Ectodermal cell (in vitro differentiated cells): ENCODE measurements at regions not wholly inside any gene's neighbourhood (a gene's known extent, or its start where the extent isn't known, plus 50 kb on each side); places are given as distances from the start of the nearest gene placed in this dataset.
"Not testable (repeated sequence)": the region's sequence is repeated elsewhere in the genome, so short reads cannot be mapped to it uniquely, and the experiment has no call there.

Experiments used
- H3K27ac ChIP-seq: 2 replicates; pipeline ENCODE4 v1.7.0; 2013; ENCODE audit warnings: mild to moderate bottlenecking, low read depth, low read length; ENCODE audit not compliant: insufficient read depth, poor library complexity, severe bottlenecking
- H3K27me3 ChIP-seq: 2 replicates; pipeline ENCODE4 v1.7.0; 2013; ENCODE audit warnings: mild to moderate bottlenecking, low read length; ENCODE audit not compliant: insufficient read depth, control insufficient read depth, poor library complexity, severe bottlenecking
- H3K36me3 ChIP-seq: one replicate; pipeline ENCODE4 v1.7.0; 2013; ENCODE audit warnings: low read length; ENCODE audit not compliant: control insufficient read depth, insufficient read depth
- H3K4me1 ChIP-seq: one replicate; pipeline ENCODE4 v1.7.0; 2013; ENCODE audit warnings: low read length; ENCODE audit not compliant: control insufficient read depth, insufficient read depth
- H3K4me3 ChIP-seq: 2 replicates; pipeline ENCODE4 v1.7.0; 2013; ENCODE audit warnings: low read depth, low read length, control low read depth; ENCODE audit not compliant: insufficient read depth
- H3K9me3 ChIP-seq: 2 replicates; pipeline ENCODE4 v1.7.0; 2013; ENCODE audit warnings: mild to moderate bottlenecking, low read length, moderate library complexity; ENCODE audit not compliant: control insufficient read depth
- WGBS, 2 experiments: methylation state at CpG; one replicate each; pipeline ENCODE4 v1.1.7; 2013; ENCODE audit warnings: missing lambda C conversion rate in 2 of 2; 5-methylcytosine and 5-hydroxymethylcytosine counted together

DNA sequence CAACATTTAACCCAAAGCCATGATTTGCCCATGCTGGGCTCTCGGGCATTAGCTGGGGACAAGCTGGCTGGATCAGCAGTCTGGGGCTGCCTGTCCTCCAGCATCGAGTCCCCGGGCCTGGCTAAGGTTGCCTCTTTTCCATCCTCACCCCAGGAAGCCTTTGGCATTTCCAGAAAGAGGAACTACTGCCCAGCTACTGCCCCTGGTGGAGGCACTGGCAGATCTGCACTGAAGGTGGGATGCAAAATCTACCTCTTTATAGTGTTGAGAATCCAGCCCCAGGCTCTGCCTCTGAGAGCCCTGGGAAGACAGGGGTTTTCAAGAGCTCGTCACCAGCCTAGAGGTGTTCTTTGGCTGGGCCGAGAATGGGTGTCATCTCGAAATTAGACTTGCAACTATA, 635.9 kb downstream of the MATN1 start:
- Histone ChIP-seq H3K4me3 (no peak overlapping the region), H3K27me3 (no peaks in the 10 kb centered on the region), H3K9me3 (peaks cover 2% of the 10 kb centered on the region), H3K27ac (no peak overlapping the region), H3K4me1 (no peaks in the 10 kb centered on the region), H3K36me3 (peaks cover 3% of the 10 kb centered on the region)
- 69 to 72% methylated on average over 6 of the region's 6 CpGs for WGBS, 2 experiments

DNA sequence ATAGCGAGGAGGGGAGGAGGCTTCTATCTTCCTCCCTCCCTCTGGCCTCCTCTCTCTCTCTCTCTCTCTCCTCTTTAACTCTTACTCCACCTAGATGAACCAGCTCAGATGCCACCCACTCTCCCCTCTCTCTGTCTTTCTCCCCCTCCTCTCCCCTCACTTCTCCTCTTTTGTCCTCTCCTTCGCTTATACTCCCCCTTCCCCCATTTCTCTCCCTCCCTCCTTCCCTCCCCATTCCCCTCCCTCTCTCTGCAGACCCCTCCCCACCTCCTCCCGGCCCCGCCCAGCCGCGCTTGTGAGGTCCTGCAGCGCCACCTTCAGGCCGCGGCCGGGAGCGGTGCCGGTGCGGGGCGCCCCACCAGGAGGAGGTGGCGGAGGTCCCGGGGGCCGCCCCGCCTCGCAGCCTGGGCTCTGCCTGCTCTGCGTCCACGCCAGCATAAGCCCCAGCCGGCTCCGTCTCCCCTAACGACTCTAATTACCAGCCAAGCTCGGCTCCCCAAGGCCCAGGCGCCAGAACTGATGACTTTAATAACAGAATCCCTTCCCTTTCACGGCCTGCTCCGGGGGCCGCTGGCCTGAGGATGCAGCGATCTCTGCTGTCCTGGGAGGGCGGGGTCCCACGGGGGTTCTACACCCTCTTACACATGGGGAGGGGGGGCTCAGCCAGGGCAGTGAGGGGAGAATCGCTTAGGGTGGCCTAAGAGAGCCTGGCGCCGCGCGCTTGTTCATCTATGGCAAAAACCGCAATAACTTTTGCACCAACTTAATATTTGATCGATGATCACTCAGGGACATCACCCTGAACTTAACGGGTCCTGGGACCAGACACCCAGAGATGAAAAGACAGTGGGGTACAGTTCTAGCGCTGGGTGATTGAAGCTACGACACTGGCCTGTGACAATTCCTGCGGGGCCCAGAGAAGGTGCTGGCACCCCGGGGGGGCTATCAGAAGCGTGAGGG, 637.3 kb downstream of the MATN1 start:
- 31 to 33% methylated on average over 45 of the region's 45 CpGs for WGBS, 2 experiments
- no peak overlapping the region for H3K27ac ChIP-seq
- no peaks in the 10 kb centered on the region for H3K9me3 ChIP-seq
- H3K36me3 ChIP-seq, result no peaks in the 10 kb centered on the region
- no peaks in the 10 kb centered on the region for H3K27me3 ChIP-seq
- H3K4me1 ChIP-seq, result peaks cover 2% of the 10 kb centered on the region
- peak overlapping the region; percentile 1 for H3K4me3 ChIP-seq

- H3K27ac ChIP-seq, result no peak overlapping the region
- H3K4me3 ChIP-seq, result no peak overlapping the region
- H3K4me1 ChIP-seq, result peaks cover 2% of the 10 kb centered on the region
- 91% methylated on average over 12 of the region's 12 CpGs for WGBS, 2 experiments
- no peaks in the 10 kb centered on the region for H3K9me3 ChIP-seq
- H3K27me3 ChIP-seq, result no peaks in the 10 kb centered on the region
- H3K36me3 ChIP-seq, result no peaks in the 10 kb centered on the region
These were observed 638.3 kb downstream of the MATN1 start for GRCh38 chr1:30084909-30085571.

- Histone ChIP-seq H3K9me3 (no peaks in the 10 kb centered on the region), H3K36me3 (no peaks in the 10 kb centered on the region), H3K27ac (no peak overlapping the region), H3K27me3 (no peaks in the 10 kb centered on the region), H3K4me1 (peaks cover 2% of the 10 kb centered on the region), H3K4me3 (no peak overlapping the region)
- 89 to 92% methylated on average over 11 of the region's 11 CpGs for WGBS, 2 experiments
These were observed 639.5 kb downstream of the MATN1 start for GRCh38 chr1:30083800-30084464.

DNA sequence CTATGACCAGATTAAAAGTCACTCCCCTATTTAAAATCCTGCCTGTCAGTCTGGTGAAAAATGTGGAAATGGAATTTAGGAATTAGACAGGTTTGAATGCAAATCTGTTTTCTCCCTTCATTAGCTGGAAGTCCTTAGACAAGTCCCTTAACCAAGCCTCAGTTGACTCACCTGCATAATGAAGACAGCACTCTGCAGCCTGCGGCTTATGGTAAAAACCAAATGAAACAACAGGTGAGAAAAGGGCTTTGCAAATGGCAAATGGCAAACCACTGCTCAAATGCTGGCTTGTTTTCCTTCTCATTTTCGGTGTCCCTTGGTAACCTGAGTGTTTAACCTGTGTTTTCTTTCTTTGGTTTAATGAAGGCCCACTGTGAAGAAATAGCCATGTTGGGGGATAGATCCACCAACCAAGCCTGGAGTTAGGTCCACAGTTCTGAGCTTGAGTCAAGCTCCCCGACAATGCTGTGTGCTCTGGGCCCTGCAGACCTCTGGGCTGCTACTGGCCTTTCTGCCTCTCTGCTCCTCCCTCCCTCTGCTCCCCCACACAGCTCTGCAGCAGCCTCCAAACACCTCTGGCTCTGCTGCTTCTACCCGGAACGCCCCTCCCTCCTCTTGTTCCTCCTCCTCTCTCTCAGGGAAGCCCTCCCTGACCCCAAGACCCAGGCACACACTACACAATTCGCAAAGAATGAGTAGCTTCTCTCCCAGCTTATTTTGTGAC, 641.8 kb downstream of the MATN1 start:
- H3K9me3 ChIP-seq, result no peaks in the 10 kb centered on the region
- no peaks in the 10 kb centered on the region for H3K36me3 ChIP-seq
- no peak overlapping the region for H3K27ac ChIP-seq
- H3K4me3 ChIP-seq, result no peak overlapping the region
- H3K4me1 ChIP-seq, result peaks cover 2% of the 10 kb centered on the region
- 56 to 62% methylated on average over 6 of the region's 6 CpGs for WGBS, 2 experiments
- H3K27me3 ChIP-seq, result no peaks in the 10 kb centered on the region

GRCh38 chr1:30075916-30076315, 647.5 kb downstream of the MATN1 start:
- H3K9me3 ChIP-seq, H3K27ac ChIP-seq, H3K4me3 ChIP-seq, H3K4me1 ChIP-seq, H3K36me3 ChIP-seq, H3K27me3 ChIP-seq: not testable (repeated sequence)

DNA sequence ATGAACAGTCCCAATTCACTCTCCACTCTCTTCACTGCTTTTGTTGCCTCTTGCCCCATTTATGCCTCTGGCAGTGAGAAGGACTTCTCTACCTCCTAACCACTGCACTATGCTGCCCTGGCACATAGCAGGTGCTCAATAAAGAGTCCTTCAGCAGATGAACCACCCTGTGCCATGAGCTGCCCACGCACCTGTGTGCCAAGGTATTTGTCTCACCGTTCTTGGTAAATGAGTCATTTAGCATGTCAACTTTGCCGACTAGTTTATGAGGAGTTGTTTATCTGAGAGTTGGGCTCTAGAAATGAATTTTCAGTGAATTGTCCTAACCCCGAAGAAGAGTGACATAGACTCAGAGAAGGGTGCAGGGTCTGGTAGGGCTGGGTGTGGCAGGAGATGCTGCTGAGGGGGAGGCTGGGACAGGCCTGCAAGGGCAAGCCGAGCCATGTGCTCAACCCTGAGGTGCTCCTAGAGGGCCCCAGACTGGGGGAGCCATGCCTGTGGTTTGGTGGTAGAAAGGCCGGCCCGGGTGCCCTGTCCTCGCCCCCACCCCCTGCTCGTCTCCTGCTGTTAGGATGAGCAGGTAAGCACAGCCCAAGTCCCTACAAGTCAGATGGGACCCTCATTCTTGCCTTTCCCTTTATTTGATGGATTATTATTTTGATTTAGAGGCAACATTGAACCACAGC, 654.5 kb downstream of the MATN1 start:
- H3K27ac ChIP-seq, result no peak overlapping the region
- no peaks in the 10 kb centered on the region for H3K4me1 ChIP-seq
- no peaks in the 10 kb centered on the region for H3K36me3 ChIP-seq
- no peak overlapping the region for H3K4me3 ChIP-seq
- 88 to 92% methylated on average over 9 of the region's 9 CpGs for WGBS, 2 experiments
- no peaks in the 10 kb centered on the region for H3K9me3 ChIP-seq
- no peaks in the 10 kb centered on the region for H3K27me3 ChIP-seq

- no peaks in the 10 kb centered on the region for H3K27me3 ChIP-seq
- H3K36me3 ChIP-seq, result no peaks in the 10 kb centered on the region
- no peak overlapping the region for H3K27ac ChIP-seq
- H3K4me1 ChIP-seq, result no peaks in the 10 kb centered on the region
- WGBS, 2 experiments, result 80 to 94% methylated on average over 2 of the region's 2 CpGs
- no peaks in the 10 kb centered on the region for H3K9me3 ChIP-seq
- H3K4me3 ChIP-seq, result no peak overlapping the region
These were observed 658.8 kb downstream of the MATN1 start for GRCh38 chr1:30064547-30064946.

GRCh38 chr1:30063621-30064280, 659.6 kb downstream of the MATN1 start:
- H3K27me3 ChIP-seq, result no peaks in the 10 kb centered on the region
- H3K36me3 ChIP-seq, result no peaks in the 10 kb centered on the region
- H3K9me3 ChIP-seq, result no peaks in the 10 kb centered on the region
- H3K27ac ChIP-seq, result no peak overlapping the region
- no peaks in the 10 kb centered on the region for H3K4me1 ChIP-seq
- WGBS, 2 experiments, result 89 to 94% methylated on average over 6 to 7 of the region's 7 CpGs
- H3K4me3 ChIP-seq, result no peak overlapping the region
